ENCODE measurements at regions not wholly inside any gene's neighbourhood (a gene's known extent, or its start where the extent isn't known, plus 50 kb on each side); places are given as distances from the start of the nearest gene placed in this dataset.

GRCh38 chr16:85236818-85237150, 124.5 kb upstream of the CIBAR2 start:
- TF ChIP-seq FOXP2 (optimal IDR thresholded peaks at IDR 0.05; ENCODE audit: borderline replicate concordance, extremely low read depth, extremely low read length, insufficient read depth), result no peak
- no peak for TF ChIP-seq SIN3A (IDR thresholded peaks at IDR 0.05; ENCODE audit: borderline replicate concordance, insufficient read depth, low read length)
- no peak for TF ChIP-seq REST (IDR thresholded peaks at IDR 0.05; ENCODE audit: insufficient read depth in 1 of 2, low read depth in 2 of 2, low read length in 2 of 2)
- no peak for TF ChIP-seq POLR2AphosphoS5 (IDR thresholded peaks at IDR 0.05; ENCODE audit: low read depth, low read length)
- TF ChIP-seq TAF1 (IDR thresholded peaks at IDR 0.05; ENCODE audit: borderline replicate concordance, insufficient read depth, low read length), result no peak

DNA sequence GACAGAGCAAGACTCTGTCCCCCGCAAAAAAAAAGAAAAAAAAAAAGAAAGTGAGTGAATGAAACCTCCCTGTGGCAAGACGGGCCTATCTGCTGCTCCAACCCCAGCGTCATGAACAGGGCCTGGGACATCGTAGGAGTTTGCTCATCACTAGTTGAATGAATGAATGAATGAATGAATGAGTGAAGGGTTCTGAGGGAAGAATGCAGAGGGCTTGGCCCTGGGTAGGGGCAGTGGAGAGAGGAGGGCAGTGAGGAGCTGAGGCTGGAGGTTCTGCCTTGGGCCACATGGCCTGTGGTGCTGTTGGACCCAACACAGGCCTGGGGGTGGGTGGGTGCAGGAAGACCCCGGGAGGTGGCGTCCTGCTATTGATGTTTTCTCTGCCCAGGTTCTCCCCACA, 125.5 kb upstream of the CIBAR2 start:
- TF ChIP-seq FOXP2 (optimal IDR thresholded peaks at IDR 0.05; ENCODE audit: borderline replicate concordance, extremely low read depth, extremely low read length, insufficient read depth), result no peak
- 0 out of 2 replicates have a peak, but pooled peaks have one; percentile 21 for TF ChIP-seq POLR2AphosphoS5 (IDR thresholded peaks at IDR 0.05; ENCODE audit: low read depth, low read length)
- TF ChIP-seq REST (IDR thresholded peaks at IDR 0.05; ENCODE audit: insufficient read depth in 1 of 2, low read depth in 2 of 2, low read length in 2 of 2), result no peak

DNA sequence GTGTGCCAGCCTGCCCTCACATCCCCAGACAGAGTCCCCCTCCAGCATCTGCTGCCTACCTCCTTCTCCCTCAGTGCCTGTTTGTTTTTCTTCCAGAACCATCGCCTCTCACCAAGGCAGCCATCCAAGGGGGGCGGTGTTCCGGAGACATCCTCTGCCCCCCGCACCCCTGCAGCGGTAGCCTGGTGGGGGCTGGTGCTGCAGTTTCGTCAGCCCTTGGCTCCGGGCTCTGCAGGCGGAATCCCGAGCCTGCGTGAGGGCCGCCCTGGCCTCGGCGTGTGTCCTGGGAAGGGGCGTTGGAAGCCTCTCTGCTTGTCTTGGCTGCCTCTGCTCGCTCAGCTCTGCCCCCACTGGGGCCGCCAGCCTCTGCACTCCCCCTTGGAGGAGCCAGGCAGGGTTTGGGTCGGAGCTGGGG, 126.0 kb upstream of the CIBAR2 start:
- TF ChIP-seq FOXP2 (optimal IDR thresholded peaks at IDR 0.05; ENCODE audit: borderline replicate concordance, extremely low read depth, extremely low read length, insufficient read depth) (peak; percentile 44), SIN3A (IDR thresholded peaks at IDR 0.05; ENCODE audit: borderline replicate concordance, insufficient read depth, low read length) (no peak), REST (IDR thresholded peaks at IDR 0.05; ENCODE audit: insufficient read depth in 1 of 2, low read depth in 2 of 2, low read length in 2 of 2) (no peak), POLR2AphosphoS5 (IDR thresholded peaks at IDR 0.05; ENCODE audit: low read depth, low read length) (no peak), TAF1 (IDR thresholded peaks at IDR 0.05; ENCODE audit: borderline replicate concordance, insufficient read depth, low read length) (no peak)

- no peak for TF ChIP-seq SIN3A (IDR thresholded peaks at IDR 0.05; ENCODE audit: borderline replicate concordance, insufficient read depth, low read length)
- no peak for TF ChIP-seq TAF1 (IDR thresholded peaks at IDR 0.05; ENCODE audit: borderline replicate concordance, insufficient read depth, low read length)
- TF ChIP-seq POLR2AphosphoS5 (IDR thresholded peaks at IDR 0.05; ENCODE audit: low read depth, low read length), result no peak
- TF ChIP-seq REST (IDR thresholded peaks at IDR 0.05; ENCODE audit: insufficient read depth in 1 of 2, low read depth in 2 of 2, low read length in 2 of 2), result no peak
- TF ChIP-seq FOXP2 (optimal IDR thresholded peaks at IDR 0.05; ENCODE audit: borderline replicate concordance, extremely low read depth, extremely low read length, insufficient read depth), result no peak
Measured at GRCh38 chr16:85239239-85239638, 127.0 kb upstream of the CIBAR2 start.

- no peak for TF ChIP-seq TAF1 (IDR thresholded peaks at IDR 0.05; ENCODE audit: borderline replicate concordance, insufficient read depth, low read length)
- TF ChIP-seq SIN3A (IDR thresholded peaks at IDR 0.05; ENCODE audit: borderline replicate concordance, insufficient read depth, low read length), result no peak
- TF ChIP-seq FOXP2 (optimal IDR thresholded peaks at IDR 0.05; ENCODE audit: borderline replicate concordance, extremely low read depth, extremely low read length, insufficient read depth), result no peak
- no peak for TF ChIP-seq REST (IDR thresholded peaks at IDR 0.05; ENCODE audit: insufficient read depth in 1 of 2, low read depth in 2 of 2, low read length in 2 of 2)
- no peak for TF ChIP-seq POLR2AphosphoS5 (IDR thresholded peaks at IDR 0.05; ENCODE audit: low read depth, low read length)
Measured at GRCh38 chr16:85239871-85240270, 127.6 kb upstream of the CIBAR2 start.
